HG02678 (cell line): ENCODE measurements at regions not wholly inside any gene's neighbourhood (a gene's known extent, or its start where the extent isn't known, plus 50 kb on each side); places are given as distances from the start of the nearest gene placed in this dataset.

ENCODE experiments used
- ATAC-seq: cut with Tn5 transposase; IDR thresholded peaks from one replicate; pipeline ENCODE4 v1.9.1; 2021; ENCODE audit warnings: mild to moderate bottlenecking, moderate library complexity; ENCODE audit not compliant: unreplicated experiment

DNA sequence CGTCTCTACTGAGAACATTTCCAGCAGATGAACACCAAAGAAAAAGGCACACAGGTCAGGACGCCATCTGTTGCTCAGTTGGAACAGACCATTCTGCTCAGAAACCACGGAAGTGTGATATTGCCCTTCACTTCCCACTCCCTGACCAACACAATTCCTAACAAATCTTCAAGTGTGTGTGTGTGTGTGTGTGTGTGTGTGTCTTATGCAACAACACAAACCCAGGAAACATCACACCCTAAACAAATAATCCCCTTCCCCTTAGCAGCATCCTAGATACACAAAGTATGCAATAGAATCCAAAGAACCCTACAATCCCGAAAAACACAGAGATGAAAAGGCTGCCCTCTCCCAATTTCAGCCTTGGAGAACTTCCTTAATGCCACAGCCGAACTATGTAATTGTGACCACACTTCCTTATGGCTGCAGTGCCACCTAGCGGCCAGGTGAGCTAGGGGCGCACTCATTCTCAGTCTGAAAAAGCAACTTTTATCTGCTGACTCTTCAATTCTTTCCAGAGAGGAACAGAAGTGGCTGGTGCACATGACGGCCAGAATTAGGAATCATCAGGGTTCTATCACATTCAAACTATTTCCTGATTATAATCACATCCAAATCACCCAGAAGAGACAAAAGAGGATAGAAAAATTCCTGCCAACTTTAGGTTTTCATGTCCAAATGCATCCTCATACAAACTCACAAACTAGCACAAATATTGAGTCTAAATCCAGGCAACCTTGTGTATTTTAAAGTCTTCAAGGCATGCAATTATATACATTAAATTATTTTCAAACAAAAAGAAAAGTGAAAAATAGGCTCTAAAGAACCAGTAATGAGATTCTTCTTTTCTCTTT, 164.9 kb downstream of the DHX15 start:
- peak; percentile 87 for ATAC-seq

DNA sequence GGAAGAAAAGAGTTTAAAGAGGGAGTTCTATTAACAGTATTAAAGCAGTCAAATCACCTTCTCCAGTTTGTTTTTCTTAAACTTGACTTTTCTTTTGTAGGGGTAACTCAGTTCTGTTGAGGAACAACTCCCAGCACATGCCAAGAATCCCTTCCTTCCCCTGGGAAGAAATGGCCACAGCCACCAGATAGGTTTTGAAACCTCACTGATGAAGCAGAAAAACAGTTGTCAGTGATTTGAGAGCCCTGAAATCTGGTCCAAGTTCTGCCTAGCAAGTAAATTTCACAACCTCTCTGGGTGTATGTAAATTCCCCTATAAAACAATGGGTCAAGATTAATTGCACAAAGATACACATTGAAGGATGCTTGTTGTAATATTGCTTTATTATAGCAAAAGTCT, 167.1 kb downstream of the DHX15 start:
- no peak for ATAC-seq

DNA sequence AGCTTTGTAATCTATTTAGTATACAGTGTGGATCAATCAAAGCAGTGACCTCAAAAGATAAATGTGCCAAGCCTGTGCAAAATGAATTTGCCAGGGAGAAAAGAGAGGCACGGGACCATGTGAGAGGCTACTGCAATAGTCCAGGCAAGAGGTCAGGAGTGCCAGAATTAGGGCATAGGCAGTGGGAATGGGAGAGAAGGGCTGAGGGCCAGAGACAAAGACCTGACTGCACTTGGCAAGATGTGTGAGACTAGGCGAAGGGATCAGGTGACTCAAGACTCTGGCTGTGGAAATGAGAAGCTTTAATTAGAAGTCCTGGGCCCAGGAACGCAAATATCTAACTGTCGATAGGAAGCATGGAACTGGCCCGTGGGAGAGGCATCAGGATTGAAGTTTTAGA, 168.1 kb downstream of the DHX15 start:
- no peak for ATAC-seq

DNA sequence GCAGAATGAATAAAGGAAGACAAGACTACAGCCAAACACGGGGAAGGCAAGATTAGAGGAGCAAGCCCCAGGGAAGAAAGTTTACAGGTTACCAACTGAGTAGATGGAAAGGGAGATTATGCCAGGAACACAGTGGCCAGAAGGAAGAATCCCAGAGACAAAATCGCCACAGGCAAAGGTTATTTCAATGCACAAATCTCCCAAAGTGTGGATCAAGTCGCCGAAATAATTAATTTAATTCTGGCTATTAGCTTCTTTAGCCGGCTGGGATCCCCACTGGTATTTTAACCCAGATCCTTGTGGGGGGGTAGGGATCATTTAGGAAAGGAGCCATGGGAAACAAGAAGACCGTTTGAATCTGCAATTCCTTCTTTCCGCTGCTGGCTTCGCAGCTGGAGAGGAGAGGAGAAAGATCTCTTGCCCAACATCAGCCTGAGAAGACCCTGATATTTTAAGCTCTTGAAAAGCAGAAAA, 171.0 kb downstream of the DHX15 start:
- ATAC-seq: no peak

DNA sequence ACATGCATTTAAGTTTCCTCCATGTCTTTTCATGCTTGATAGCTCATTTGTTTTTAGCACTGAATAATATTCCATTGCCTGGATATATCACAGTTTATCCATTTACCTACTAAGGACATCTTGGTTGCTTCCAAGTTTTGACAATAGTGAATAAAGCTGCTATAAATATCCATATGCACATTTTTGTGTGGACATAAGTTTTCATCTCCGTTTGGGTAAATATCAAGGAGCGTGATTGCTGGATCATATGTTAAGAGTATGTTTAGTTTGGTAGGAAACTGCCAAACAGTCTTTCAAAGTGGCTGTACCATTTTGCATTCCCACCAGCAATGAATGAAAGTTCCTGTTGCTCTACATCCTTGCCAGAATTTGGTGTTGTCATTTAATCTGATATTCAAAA, 172.5 kb downstream of the DHX15 start:
- ATAC-seq: no peak

DNA sequence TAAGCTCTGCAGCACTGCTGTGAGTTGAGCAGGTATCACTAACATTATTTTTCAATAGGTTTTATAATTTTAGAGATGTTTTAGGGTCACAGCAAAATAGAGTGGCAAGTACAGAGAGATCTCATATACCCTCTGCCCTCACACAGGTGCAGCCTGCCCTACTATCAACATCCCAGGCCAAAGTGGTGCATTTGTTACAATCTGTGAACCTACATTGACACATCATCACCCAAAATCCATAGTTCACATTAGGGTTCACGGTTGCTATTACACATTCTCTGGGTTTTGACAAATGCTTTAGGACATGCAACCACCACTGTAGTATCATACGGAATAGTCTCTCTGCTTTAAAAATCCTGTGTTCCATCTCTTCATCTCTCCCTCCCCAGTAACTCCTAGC, 173.1 kb downstream of the DHX15 start:
- no peak for ATAC-seq

DNA sequence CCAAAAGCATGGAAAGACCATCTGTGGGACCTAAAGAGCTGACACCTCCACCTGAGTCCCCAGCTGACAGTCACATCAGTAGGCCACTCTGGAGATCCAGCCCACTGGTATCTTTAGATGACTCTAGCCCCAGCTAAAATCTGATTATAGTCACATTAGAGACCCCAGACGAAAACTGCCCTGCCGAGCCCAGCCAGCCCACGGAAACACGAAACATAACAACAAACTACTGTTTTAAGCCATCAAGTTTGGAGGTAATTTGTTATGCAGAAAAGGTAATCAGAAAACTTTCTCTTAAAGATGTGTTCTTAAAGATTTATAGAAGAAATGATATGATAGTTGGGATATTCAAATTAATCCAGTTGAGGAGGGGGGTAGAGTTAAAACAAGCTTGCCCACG, 175.7 kb downstream of the DHX15 start:
- ATAC-seq: no peak

DNA sequence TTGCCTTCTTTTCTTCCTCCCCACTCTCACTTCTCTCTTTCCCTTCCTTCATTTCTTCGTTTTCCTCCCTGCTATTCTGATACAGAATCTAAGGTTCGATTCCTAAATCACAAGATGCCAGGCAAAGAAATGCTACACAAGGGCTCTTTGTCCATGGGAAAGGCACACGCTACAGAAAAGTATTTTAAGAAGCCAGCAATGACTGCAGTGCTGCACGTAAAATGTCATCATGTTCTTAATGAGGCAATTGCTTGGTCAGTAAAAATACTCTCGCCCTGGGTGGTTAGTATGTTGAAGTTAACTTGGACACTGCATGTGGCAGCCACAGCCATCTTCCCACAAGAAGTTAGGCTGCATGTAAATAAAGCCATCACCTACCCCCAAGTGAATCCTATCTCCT, 178.4 kb downstream of the DHX15 start:
- ATAC-seq: no peak

DNA sequence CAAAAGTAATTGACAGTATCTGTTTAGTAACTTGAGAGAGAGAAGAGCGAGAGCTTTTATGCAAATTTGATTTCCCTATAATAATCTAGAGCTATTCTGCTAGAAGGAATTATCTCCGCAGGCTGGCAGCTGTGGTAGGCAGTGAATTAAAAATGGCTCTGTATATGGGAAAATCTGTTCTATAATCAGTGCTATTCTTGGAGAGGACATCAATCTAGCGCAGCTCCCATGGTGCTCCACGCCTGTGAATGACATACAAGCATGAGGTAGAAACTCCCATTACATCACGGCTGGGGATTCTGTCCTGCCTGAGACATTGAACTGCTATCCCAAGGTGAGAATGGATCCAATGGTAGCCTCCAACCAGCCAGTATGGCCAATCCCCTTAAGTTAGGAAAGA, 179.0 kb downstream of the DHX15 start:
- no peak for ATAC-seq

DNA sequence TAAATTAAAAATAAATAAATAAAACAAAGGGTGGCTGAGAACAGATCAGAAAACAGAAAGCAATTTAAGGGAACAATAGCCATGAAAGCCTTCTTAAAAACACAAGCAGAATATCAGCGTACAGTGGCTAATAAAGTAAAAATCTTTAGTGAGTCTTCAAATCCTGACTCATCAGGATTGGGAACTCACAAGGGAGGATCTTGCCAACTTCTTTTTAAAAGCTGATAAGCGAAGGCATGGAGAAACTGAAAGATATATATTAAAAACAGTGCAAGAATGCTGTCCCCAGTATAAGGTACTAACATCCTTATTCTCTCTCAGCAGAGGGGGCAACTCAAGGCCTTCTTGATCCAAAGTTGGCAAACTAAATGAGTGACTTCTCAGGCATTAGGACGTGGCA, 180.1 kb downstream of the DHX15 start:
- no peak for ATAC-seq

DNA sequence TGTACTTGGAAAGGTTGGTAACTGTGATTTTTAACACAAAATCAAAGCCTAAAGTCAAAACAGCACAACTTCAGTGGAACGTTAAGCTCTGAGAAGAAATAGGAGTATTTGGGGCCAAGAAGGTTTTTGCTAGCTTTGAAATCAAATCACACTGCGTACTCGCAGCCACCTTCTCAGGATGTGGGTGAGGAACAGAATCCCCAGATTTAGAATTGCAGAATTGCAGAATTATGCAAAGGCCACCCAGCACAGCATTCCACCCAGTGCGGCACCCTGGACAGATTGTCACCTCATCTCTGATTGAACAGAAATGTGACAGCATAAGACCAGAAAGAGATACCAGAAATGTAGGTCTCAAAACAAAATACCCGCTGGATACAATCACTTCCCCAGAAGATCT, 181.1 kb downstream of the DHX15 start:
- no peak for ATAC-seq

DNA sequence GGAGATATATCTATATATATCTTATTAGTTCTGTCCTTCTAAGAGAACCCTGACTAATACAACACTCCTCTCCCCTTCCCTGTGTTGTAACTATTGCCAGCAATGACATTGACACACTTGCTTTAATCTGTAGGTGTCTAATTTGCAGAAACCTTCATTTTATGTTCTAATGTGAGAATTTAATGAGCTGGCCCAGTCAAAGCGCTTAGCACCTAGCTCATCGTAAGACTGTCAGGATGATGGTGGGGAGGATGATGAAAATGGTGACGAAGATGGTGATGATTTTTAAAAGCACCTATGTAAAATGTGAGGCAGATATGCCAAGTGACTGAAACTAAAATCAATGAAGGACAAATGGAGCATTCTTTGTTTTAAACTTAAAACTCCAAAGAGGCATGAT, 183.8 kb downstream of the DHX15 start:
- ATAC-seq: no peak

DNA sequence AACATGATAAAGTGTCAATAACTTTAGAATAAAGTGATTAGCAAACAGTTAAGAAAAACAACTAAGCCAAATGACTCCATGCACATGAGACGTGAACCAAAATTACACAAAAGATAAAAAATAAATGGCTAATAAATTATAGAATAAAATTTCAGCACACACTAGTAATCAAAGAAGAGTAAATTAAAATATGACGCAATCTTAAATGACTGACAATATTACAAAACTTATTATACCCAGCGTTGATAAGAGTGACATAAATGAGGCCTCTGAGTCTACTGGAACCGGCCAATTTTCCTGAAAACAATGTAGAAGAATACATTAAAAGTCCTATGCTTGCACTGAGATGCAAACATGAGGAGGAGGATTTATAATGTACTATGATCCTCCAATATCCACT, 187.4 kb downstream of the DHX15 start:
- no peak for ATAC-seq

DNA sequence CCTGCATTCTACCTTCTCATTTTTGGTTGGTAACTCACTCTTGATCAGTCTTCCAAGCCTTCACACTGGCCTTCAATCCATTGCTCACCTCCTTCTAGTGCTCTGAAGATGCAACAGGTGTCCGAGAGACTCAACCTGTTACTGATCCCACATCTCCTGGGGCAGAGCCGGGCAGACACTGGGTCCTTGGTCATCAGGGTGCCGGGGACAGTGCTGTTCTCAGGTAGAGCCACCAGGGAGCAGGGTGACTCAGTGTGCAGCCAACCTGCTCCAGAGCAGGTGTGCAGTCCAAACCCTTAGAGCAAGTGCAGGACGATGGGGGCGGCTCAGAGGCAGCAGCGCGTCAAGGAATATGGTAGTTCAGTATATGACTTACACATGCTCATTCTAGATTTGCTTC, 188.4 kb downstream of the DHX15 start:
- ATAC-seq: no peak

DNA sequence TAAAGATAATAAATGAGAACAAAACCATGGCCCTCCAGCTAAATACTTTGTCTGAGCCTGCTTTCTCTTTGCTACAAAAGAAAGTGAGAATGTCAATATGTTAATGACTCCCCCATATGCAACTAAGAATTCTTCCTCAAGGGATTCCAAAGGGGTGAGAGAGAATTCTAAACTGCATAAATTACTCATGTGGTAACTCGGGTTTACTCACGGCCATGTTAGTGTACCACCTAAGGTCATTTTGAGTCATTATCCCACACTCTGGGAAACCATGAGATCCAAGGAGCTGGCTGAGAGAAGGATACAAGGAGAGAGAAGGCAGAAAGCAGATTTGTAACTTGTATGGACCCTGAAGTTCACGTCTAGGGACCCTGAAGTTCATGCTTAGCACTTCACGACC, 190.3 kb downstream of the DHX15 start:
- ATAC-seq: no peak

DNA sequence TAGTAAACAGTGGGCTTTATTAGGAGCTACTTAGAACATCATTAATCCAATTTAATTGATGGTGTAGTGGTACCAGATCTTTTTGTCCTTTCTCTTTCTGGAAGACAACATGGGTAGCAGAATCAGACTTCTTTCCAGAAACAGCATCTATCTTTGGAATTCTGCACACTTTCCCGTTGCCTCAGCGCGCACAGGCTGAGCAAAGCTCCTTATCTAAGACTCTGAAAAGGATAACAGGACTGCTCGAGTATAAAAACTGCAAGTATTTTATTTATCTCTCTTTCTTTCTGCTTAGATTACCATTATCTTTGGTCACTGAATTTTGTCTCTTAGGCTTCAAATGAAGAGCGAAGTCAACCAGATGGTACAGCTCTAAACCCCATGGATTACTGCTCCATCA, 191.7 kb downstream of the DHX15 start:
- ATAC-seq: no peak

DNA sequence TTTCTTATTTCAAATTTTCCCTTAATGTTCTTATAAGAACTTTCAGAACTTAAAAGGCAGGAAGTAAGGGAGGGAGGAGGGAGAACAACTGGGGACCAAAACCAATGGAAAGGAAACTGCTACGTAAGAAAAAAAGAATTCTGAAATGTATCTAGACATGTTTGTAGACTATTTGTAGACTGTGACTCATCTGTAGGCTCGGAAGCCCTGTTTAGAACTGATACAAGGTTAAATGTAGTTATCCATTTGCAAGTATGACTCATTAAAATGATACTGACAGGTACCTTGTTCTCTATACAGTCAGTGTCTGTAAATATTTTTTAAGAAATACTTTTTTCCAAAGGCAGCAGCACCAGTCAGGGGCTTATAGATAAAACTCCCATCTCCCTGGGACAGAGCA, 202.0 kb downstream of the DHX15 start:
- peak; percentile 76 for ATAC-seq

DNA sequence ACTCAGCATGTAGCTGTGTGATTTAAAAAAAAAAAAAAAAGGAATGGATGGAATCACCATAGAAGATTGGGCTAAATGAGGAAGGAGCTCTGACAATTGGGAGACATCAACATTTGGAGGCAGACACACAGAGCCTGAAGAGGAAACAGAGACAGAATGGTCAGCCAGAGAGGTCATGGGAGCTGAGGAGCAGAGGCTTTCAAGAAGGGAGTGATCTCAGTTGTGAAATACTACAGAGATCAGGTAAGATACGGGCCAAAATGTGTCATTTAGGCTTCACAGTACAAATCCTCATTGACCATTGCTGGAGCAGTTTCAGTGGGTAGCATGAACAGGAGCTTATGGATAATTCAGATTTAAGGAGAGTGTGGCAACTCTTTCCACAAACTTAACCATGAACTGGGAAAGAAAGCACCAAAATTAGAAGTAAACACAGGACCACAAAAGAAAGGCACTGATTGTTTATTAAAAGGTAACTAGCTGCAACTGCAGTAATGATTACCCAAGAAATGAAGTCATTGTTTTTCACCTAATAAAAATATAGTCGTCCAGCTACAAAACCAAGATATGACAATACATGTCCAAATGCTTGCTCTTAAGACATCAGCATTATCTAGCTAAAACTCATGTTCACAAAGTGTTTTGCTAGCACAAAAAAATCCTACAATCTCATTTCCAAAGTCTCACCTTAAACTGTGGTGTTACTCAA, 203.2 kb downstream of the DHX15 start:
- no peak for ATAC-seq

DNA sequence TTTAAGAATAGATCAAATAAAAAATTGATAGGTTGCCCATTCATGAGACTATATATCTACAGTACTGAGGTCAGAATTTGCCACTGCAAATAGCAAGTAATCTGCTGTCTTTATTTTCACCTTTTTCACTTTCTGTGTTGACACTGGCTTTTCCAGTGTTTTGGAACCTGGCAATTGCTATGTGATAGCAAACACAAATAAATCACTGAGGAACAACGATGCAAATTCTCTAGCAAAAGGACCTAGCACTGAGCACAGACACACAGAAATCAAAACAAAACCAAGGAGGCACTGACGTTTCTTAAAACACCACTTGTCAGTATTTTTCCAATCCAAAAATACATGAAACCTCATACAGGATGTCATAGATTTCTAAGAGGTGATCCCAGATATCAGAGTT, 210.7 kb downstream of the DHX15 start:
- ATAC-seq: no peak

DNA sequence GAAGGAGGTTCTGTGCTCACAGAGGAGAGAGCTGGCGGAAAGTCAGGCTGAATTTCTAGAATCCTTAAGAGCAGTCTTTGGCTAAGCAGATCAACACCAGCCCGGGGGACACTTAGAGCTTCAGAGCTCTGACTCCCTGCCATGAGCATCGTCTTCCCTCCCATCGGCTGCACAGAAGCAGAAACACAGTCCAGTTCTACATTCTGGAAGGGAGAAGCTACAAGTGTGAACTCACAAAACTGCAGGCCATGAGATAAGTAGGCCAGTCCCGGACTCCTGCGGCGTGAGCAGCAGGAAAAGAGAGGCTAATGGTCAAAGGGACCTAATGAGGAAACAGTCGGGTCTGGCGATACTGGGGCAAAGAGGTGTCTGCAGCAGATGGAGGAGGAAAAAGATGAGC, 211.5 kb downstream of the DHX15 start:
- no peak for ATAC-seq

DNA sequence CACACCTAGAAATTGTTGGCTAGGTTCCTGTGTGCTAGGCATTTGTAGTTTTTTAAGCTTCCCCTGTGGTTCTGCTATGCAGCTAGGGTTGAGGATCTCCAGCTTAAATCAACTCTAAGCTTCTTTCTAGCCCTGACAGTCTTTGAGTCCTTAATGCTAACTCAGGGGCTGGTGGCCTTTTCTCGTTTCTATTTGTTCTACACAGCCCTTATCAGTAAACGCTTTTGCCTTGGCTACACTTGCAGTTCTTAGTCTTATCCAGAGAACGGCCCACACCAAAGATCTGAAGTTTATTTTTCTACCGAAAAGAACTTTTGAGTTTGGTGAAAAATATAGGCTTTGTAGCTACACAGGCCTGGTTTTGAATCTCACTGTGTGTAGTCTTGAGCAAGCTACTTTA, 212.0 kb downstream of the DHX15 start:
- ATAC-seq: no peak

DNA sequence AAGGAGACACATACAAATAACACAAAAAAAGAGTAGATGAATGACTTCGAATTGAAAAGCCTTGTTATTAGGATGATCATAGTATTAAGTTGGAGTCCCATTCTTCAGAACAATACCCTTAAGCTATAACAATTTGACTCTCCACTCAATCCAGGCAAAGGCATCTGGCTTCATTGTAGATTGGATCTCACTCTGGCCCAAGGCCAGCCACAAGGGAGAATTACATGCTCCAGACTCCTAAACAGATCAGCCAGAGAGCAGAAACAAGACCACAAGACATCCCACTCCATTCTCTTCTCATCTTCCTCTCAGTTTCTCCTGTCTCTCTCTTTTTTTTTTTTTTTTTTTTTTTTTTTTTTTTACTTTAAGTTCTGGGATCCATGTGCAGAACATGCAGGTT, 213.9 kb downstream of the DHX15 start:
- ATAC-seq: no peak
